ENCODE measurements at regions not wholly inside any gene's neighbourhood (a gene's known extent, or its start where the extent isn't known, plus 50 kb on each side); places are given as distances from the start of the nearest gene placed in this dataset.

DNA sequence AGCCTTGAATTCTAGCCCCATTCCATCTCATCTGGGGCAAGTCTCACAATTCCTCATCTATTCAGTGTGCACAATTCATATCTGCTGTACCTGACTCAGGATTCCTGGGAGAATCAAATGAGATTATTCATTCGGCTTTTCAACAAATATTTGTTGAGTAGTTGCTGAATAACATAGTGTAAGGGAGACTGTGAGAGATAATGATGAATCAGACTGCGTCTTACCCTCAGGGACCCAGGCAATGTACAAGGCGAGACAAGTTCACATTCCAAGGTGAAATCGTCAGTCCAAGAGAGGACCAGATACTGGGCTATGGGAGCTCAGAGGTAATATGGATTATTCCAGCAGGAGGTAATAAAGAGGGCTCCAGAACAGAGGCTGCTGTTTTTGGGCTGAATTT, 67.8 kb upstream of the SMYD2 start:
- no peaks in the 10 kb centered on the region for H3K36me3 Mint-ChIP-seq
- no peak overlapping the region for H3K4me3 Mint-ChIP-seq
- peaks cover 14% of the 10 kb centered on the region for H3K27me3 Mint-ChIP-seq
- no peak overlapping the region for H3K27ac Mint-ChIP-seq
- no peak for ATAC-seq
- peaks cover 5% of the 10 kb centered on the region for H3K4me1 Mint-ChIP-seq
- H3K9me3 Mint-ChIP-seq = no peaks in the 10 kb centered on the region

DNA sequence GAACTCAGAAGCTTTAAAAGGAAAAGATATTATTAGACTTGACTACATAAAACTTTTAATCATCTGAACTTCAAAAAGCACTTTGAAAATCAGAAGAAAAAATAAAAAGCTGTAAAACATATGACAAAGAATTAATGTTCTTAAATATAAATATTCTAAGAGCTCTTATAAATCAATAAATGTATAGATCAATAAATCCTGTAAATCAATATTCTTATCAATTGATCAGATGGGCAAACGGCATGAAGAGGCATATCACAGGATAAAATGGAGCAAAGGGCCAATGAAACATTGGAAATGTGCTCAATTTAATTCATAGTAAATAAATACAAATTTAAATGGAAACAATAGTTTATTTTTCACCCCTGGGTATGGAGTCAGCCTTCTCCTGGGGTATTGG, 66.1 kb upstream of the SMYD2 start:
- H3K4me1 Mint-ChIP-seq = peaks cover 5% of the 10 kb centered on the region
- no peak for ATAC-seq
- H3K9me3 Mint-ChIP-seq = no peaks in the 10 kb centered on the region
- no peaks in the 10 kb centered on the region for H3K36me3 Mint-ChIP-seq
- peaks cover 21% of the 10 kb centered on the region for H3K27me3 Mint-ChIP-seq
- H3K27ac Mint-ChIP-seq = no peak overlapping the region
- no peak overlapping the region for H3K4me3 Mint-ChIP-seq

DNA sequence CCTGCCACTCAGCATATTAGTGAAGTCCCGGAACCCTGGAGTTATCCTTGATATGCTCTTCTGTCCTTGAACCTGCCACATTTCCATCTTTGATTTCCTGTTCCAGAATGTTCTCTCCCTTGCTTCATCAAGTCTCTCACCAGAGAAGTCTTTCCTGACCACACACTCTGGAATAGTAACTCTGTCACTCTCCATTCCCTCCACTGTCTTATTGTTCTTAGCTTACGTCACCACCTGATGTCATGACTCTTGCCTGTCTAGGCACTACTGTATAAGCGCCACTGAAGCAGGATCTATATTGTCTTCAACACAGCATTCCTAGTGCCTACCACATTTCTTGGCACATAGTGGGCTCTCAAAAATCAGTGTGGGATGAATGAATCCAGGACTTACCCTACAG, 65.4 kb upstream of the SMYD2 start:
- no peak for ATAC-seq
- Mint-ChIP-seq H3K4me1 (peaks cover 5% of the 10 kb centered on the region), H3K27ac (no peak overlapping the region), H3K9me3 (no peaks in the 10 kb centered on the region), H3K4me3 (no peak overlapping the region), H3K27me3 (peaks cover 27% of the 10 kb centered on the region), H3K36me3 (no peaks in the 10 kb centered on the region)

DNA sequence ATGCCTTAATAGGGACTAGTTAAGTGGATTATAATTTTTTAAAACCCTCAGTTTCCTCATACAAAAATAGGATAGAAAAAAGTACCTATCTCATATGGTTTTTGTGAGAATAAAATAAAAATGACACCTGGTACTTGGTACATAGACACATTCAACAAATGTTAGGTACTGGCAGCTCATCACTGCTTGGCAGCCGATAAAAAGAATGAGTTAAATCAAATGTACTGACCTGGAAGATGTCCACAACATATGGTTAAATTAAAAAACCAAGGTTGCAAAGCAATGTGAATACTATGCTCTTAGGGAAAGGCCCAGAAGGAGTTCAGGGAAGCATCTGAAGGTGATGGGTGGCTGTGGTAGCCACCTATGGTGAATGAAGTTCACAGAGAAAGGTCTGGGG, 64.9 kb upstream of the SMYD2 start:
- no peaks in the 10 kb centered on the region for H3K9me3 Mint-ChIP-seq
- no peak for ATAC-seq

DNA sequence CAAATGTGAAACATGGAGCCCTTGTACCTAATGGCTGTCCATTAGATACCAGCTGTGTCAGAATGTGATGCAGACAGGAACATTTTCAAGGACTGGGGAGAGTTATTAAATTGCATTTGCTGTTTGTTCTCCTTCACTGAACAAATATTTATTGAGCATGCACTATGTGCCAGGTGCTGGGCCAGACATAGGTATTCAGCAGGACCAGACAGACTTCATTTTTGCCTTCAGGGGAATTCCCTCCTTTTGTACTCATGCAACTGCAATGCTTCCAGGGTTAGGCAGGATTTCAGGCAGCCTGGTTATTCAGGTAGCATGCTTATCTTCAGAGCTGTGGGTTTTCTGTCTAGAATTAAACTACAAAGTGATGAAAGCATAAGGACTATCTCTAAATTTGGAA, 64.2 kb upstream of the SMYD2 start:
- Mint-ChIP-seq H3K27ac (no peak overlapping the region), H3K27me3 (peaks cover 28% of the 10 kb centered on the region)
- ATAC-seq = no peak

More for the DNA sequence above, 64.9 kb upstream of the SMYD2 start:
- Mint-ChIP-seq H3K36me3 (no peaks in the 10 kb centered on the region), H3K4me1 (peaks cover 5% of the 10 kb centered on the region), H3K4me3 (no peak overlapping the region), H3K27ac (no peak overlapping the region), H3K27me3 (peaks cover 27% of the 10 kb centered on the region)

DNA sequence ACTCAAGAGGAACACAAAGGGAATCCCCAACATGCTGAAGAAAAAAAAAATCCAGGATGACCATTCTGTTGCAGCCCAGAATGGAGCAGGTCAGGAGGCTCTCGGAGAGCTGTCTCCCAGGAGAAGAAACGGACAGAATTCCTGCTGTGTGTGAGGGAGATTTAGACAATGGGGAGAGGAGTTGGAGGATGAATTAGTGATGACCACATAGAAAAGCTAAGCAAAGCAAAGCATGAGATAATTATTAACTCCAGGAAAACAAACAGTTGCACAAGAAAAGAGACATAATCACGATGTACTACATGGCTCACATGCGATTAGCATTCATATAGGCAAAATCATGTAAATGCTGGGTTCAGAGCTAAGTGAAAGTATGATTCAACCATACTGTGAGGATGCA, 61.1 kb upstream of the SMYD2 start:
- peaks cover 11% of the 10 kb centered on the region for H3K4me1 Mint-ChIP-seq
- H3K27me3 Mint-ChIP-seq = peaks cover 48% of the 10 kb centered on the region
- no peak for ATAC-seq
- no peak overlapping the region for H3K27ac Mint-ChIP-seq
- no peak overlapping the region for H3K4me3 Mint-ChIP-seq
- H3K36me3 Mint-ChIP-seq = no peaks in the 10 kb centered on the region
- no peaks in the 10 kb centered on the region for H3K9me3 Mint-ChIP-seq

More for the DNA sequence above, 64.2 kb upstream of the SMYD2 start:
- Mint-ChIP-seq H3K36me3 (no peaks in the 10 kb centered on the region), H3K9me3 (no peaks in the 10 kb centered on the region), H3K4me3 (no peak overlapping the region), H3K4me1 (peaks cover 5% of the 10 kb centered on the region)

DNA sequence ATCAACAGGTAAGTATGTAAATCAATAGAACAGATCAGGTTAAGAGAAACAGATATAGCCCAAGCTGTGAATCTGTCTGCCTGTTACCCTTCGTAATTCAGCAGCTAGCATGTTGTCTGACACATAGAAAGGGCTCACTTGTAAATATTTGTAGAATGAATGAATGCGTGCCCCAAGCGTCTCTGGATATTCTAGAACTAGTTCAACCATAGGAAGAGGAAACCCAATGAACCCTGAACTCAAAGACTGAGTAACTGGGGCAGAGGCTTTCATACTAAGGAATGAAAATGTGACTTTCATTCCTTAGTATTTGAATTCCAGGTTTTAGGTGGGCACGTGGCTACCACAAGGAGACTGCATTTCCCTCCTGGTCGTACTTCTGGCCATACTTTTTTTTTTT, 60.1 kb upstream of the SMYD2 start:
- Mint-ChIP-seq H3K4me1 (peaks cover 11% of the 10 kb centered on the region), H3K4me3 (no peak overlapping the region), H3K27ac (no peak overlapping the region), H3K36me3 (no peaks in the 10 kb centered on the region), H3K27me3 (peaks cover 50% of the 10 kb centered on the region), H3K9me3 (no peaks in the 10 kb centered on the region)
- no peak for ATAC-seq

DNA sequence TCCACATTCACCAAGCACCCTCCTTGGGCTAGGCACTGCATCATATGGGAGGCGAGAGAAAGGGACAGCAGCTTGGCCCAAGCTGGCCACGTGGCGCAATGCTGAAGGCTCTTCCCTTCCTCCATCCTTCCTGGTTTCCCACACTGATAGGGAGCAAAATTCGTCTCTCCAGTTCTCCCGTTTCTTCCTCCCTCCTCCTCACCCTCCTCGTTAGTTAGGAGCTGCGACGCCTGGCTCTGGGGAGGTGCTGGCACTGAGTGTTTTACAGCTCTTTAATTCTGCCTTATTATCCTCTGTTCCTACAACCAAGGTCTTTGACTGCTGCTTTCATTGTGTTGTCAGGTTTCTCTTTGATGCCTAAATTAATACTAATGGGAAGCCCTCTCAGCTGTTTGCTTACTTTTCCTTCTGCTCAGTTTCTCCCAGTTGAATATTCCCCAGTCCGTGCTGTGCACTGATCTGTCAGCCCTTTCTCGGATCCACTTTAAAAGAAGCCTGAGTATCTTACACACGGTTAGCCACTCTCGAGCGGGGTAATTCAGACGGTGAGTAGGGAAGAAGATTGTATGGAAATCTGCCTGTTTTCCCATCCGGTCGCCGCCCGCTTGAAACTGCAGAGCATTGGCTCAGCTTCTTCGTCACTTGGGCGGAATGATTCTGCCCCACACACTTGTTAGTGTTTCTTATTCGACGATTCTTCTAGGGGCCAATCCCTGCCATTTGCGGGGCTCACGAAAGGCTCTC, 56.2 kb upstream of the SMYD2 start:
- peaks cover 52% of the 10 kb centered on the region for H3K27me3 Mint-ChIP-seq
- peaks cover 11% of the 10 kb centered on the region for H3K4me1 Mint-ChIP-seq
- no peak for ATAC-seq
- H3K27ac Mint-ChIP-seq = no peak overlapping the region
- no peaks in the 10 kb centered on the region for H3K36me3 Mint-ChIP-seq
- no peaks in the 10 kb centered on the region for H3K9me3 Mint-ChIP-seq
- no peak overlapping the region for H3K4me3 Mint-ChIP-seq

DNA sequence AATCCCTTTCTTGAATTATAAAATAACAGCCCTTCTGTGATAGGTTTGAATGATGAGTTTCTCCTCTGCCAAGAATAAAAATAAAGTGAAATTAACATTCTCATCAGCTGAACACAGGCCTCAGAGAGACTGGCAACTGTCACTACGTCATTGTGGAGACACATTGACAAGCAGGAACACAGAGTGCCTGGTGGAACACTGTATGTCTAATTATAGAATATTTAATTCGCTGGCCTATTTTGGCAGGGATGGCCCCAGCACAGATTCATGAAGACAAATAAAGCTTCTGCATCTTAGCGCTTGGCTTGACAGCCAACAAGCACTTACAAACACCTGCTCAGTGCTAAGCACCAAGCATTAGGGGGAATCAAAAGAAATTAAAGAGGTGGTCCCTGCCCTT, 52.0 kb upstream of the SMYD2 start:
- no peaks in the 10 kb centered on the region for H3K9me3 Mint-ChIP-seq
- no peak overlapping the region for H3K27ac Mint-ChIP-seq
- H3K4me3 Mint-ChIP-seq = no peak overlapping the region
- H3K36me3 Mint-ChIP-seq = no peaks in the 10 kb centered on the region
- no peak for ATAC-seq
- peaks cover 10% of the 10 kb centered on the region for H3K4me1 Mint-ChIP-seq
- peaks cover 27% of the 10 kb centered on the region for H3K27me3 Mint-ChIP-seq

DNA sequence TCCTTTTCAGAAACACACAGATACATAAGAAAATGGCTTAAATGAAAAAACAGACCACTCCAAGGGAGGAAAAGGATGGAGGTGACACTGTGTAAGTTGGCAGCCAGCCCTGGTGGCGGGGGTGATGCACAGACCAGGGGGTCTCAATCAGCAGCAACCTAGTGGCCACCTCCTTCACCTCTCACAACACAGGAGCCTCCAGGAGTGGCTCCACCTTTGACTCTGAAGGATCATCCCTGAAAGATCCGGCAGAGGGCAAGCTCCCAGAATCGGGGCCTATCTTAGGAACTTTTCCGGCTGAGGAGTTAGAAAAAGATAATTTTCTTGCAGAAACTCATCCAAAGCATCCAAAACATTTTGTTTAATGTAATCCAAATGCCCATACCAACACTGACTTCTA, 51.2 kb upstream of the SMYD2 start:
- Mint-ChIP-seq H3K27me3 (peaks cover 19% of the 10 kb centered on the region), H3K4me3 (no peak overlapping the region), H3K9me3 (no peaks in the 10 kb centered on the region), H3K4me1 (peaks cover 2% of the 10 kb centered on the region), H3K27ac (no peak overlapping the region), H3K36me3 (no peaks in the 10 kb centered on the region)
- ATAC-seq = no peak

Measured in stimulated activated memory B cell treated with anti-CD40 and anti-IgM and Interleukin-4, amounts not matched to agents 10 μg/mL and 1 μg/mL and 100 μg/mL, for 72 hours (primary cell).